HEK293 (cell line): ENCODE measurements at regions not wholly inside any gene's neighbourhood (a gene's known extent, or its start where the extent isn't known, plus 50 kb on each side); places are given as distances from the start of the nearest gene placed in this dataset.

Experiments used
- CTCF ChIA-PET: fragments of 350-600 bp; formaldehyde crosslinking; extraction: SDS; loops from one replicate; lab custom pipeline; 2021; ENCODE audit warnings: antibody characterized with exemption; lab: Yijun Ruan, JAX
- POLR2A ChIA-PET: fragments of 300-600 bp; formaldehyde crosslinking; extraction: SDS; loops from one replicate; lab custom pipeline; 2020; ENCODE audit warnings: antibody characterized with exemption, inconsistent platforms; lab: Yijun Ruan, JAX
- H3K27ac ChIP-seq: fragments of 200-500 bp; sonication (Bioruptor generic); 2 replicates; pipeline ENCODE4 v1.5.1; 2014; ENCODE audit warnings: low read depth, low read length, control low read depth, inconsistent platforms; ENCODE audit errors: extremely low read depth
- H3K36me3 ChIP-seq, 2 experiments: fragments of 200-500 bp in 1 of 2; sonication (Bioruptor generic) in 1 of 2; 1 replicate in 1 of 2; 2 replicates in 1 of 2; pipeline ENCODE4 v1.5.1; 2014 to 2017; ENCODE audit warnings: inconsistent platforms in 2 of 2, low read length in 2 of 2; ENCODE audit not compliant: control insufficient read depth in 2 of 2, insufficient read depth in 1 of 2
- H3K4me1 ChIP-seq: fragments of 200-500 bp; sonication (Bioruptor generic); 2 replicates; pipeline ENCODE4 v1.5.1; 2014; ENCODE audit warnings: mild to moderate bottlenecking, low read length, inconsistent platforms; ENCODE audit not compliant: control insufficient read depth, insufficient read depth
- H3K4me3 ChIP-seq: 2 replicates; pipeline ENCODE4 v1.5.1; 2011; ENCODE audit warnings: low read depth, mild to moderate bottlenecking, control low read depth, low read length, moderate library complexity
- H3K9me3 ChIP-seq: fragments of 200-500 bp; sonication (Bioruptor generic); 2 replicates; pipeline ENCODE4 v1.5.1; 2014; ENCODE audit warnings: low read depth, low read length, inconsistent platforms; ENCODE audit not compliant: control insufficient read depth, insufficient read depth
- BCL11B ChIP-seq: fragments of 450-650 bp; formaldehyde crosslinking; IDR thresholded peaks from 2 replicates; pipeline ENCODE4 v1.5.1; 2016; ENCODE audit warnings: low read depth, missing biosample characterization, missing genetic modification characterization
- GLIS1 ChIP-seq: fragments of 450-650 bp; formaldehyde crosslinking; IDR thresholded peaks from 2 replicates; pipeline ENCODE4 v1.5.1; 2016; ENCODE audit warnings: missing biosample characterization, missing genetic modification characterization
- HOXC10 ChIP-seq: sonication (generic); formaldehyde crosslinking; IDR thresholded peaks from 2 replicates; pipeline ENCODE4 v1.8.1; 2023; ENCODE audit warnings: mild to moderate bottlenecking, missing genetic modification reagents
- HOXD13 ChIP-seq: sonication (generic); formaldehyde crosslinking; IDR thresholded peaks from 2 replicates; pipeline ENCODE4 v1.8.0; 2022; ENCODE audit warnings: missing genetic modification reagents, borderline replicate concordance
- KLF1 ChIP-seq: fragments of 450-650 bp; formaldehyde crosslinking; IDR thresholded peaks from 2 replicates; pipeline ENCODE4 v1.5.1; 2016; ENCODE audit warnings: missing biosample characterization, missing genetic modification characterization
- MEIS1 ChIP-seq: sonication (generic); formaldehyde crosslinking; IDR thresholded peaks from 2 replicates; pipeline ENCODE4 v1.8.1; 2022; ENCODE audit warnings: missing genetic modification reagents, mild to moderate bottlenecking, borderline replicate concordance
- PBX3 ChIP-seq: sonication (generic); formaldehyde crosslinking; IDR thresholded peaks from 2 replicates; pipeline ENCODE4 v1.8.1; 2022; ENCODE audit warnings: mild to moderate bottlenecking, moderate library complexity, missing genetic modification reagents
- PRDM1 ChIP-seq: fragments of 450-650 bp; formaldehyde crosslinking; IDR thresholded peaks from 2 replicates; pipeline ENCODE4; 2016; ENCODE audit warnings: missing biosample characterization, missing genetic modification characterization
- PRDM10 ChIP-seq: fragments of 450-650 bp; formaldehyde crosslinking; IDR thresholded peaks from 2 replicates; pipeline ENCODE4 v1.5.1; 2016; ENCODE audit warnings: missing biosample characterization, missing genetic modification characterization
- PRDM4 ChIP-seq: fragments of 450-650 bp; formaldehyde crosslinking; IDR thresholded peaks from 2 replicates; pipeline ENCODE4 v1.5.1; 2017; ENCODE audit warnings: missing biosample characterization, missing genetic modification characterization
- TCF7L2 ChIP-seq: IDR thresholded peaks from 2 replicates; pipeline ENCODE4 v1.6.1; 2011; ENCODE audit warnings: low read depth, mild to moderate bottlenecking, inconsistent platforms, low read length, moderate library complexity, borderline replicate concordance
- WT1 ChIP-seq: fragments of 450-650 bp; formaldehyde crosslinking; IDR thresholded peaks from 2 replicates; pipeline ENCODE4 v1.5.1; 2016; ENCODE audit warnings: missing biosample characterization, missing genetic modification characterization
- YY2 ChIP-seq: fragments of 450-650 bp; formaldehyde crosslinking; IDR thresholded peaks from 2 replicates; pipeline ENCODE4 v1.5.1; 2016; ENCODE audit warnings: missing biosample characterization, missing genetic modification characterization
- ZBTB20 ChIP-seq: fragments of 450-650 bp; formaldehyde crosslinking; IDR thresholded peaks from 2 replicates; pipeline ENCODE4 v1.5.1; 2016; ENCODE audit warnings: missing biosample characterization, missing genetic modification characterization
- ZFHX2 ChIP-seq: fragments of 450-650 bp; formaldehyde crosslinking; conservative IDR thresholded peaks from 2 replicates; pipeline ENCODE4 v1.5.1; 2016; ENCODE audit warnings: missing biosample characterization, missing genetic modification characterization
- ZNF112 ChIP-seq: fragments of 450-650 bp; formaldehyde crosslinking; IDR thresholded peaks from 2 replicates; pipeline ENCODE4 v1.5.0; 2017; ENCODE audit warnings: missing biosample characterization, missing genetic modification characterization
- ZNF18 ChIP-seq: fragments of 450-650 bp; formaldehyde crosslinking; IDR thresholded peaks from 2 replicates; pipeline ENCODE4 v1.5.1; 2016; ENCODE audit warnings: missing biosample characterization, missing genetic modification characterization
- ZNF2 ChIP-seq: fragments of 450-650 bp; formaldehyde crosslinking; IDR thresholded peaks from 2 replicates; pipeline ENCODE4 v1.5.1; 2016; ENCODE audit warnings: missing biosample characterization, missing genetic modification characterization
- ZNF211 ChIP-seq: fragments of 450-650 bp; formaldehyde crosslinking; IDR thresholded peaks from 2 replicates; pipeline ENCODE4 v1.5.1; 2016; ENCODE audit warnings: low read depth, missing biosample characterization, missing genetic modification characterization
- ZNF221 ChIP-seq: fragments of 450-650 bp; formaldehyde crosslinking; IDR thresholded peaks from 2 replicates; pipeline ENCODE4 v1.5.1; 2017; ENCODE audit warnings: missing biosample characterization, missing genetic modification characterization, borderline replicate concordance
- ZNF311 ChIP-seq: fragments of 450-650 bp; formaldehyde crosslinking; IDR thresholded peaks from 2 replicates; pipeline ENCODE4 v1.5.1; 2017; ENCODE audit warnings: missing biosample characterization, missing genetic modification characterization, borderline replicate concordance
- ZNF350 ChIP-seq: fragments of 450-650 bp; formaldehyde crosslinking; IDR thresholded peaks from 2 replicates; pipeline ENCODE4 v1.5.0; 2017; ENCODE audit warnings: missing biosample characterization, mild to moderate bottlenecking, missing genetic modification characterization
- ZNF529 ChIP-seq: fragments of 450-650 bp; formaldehyde crosslinking; IDR thresholded peaks from 2 replicates; pipeline ENCODE4 v1.5.1; 2017; ENCODE audit warnings: missing genetic modification characterization, missing biosample characterization; ENCODE audit not compliant: insufficient replicate concordance
- ZNF558 ChIP-seq: fragments of 450-650 bp; formaldehyde crosslinking; IDR thresholded peaks from 2 replicates; pipeline ENCODE4 v1.5.1; 2016; ENCODE audit warnings: missing biosample characterization, missing genetic modification characterization
- ZNF621 ChIP-seq: fragments of 450-650 bp; formaldehyde crosslinking; IDR thresholded peaks from 2 replicates; pipeline ENCODE4 v1.5.1; 2017; ENCODE audit warnings: missing biosample characterization, missing genetic modification characterization
- ZNF677 ChIP-seq: fragments of 450-650 bp; IDR thresholded peaks from 2 replicates; pipeline ENCODE4 v1.5.0; 2018; ENCODE audit warnings: missing biosample characterization, mild to moderate bottlenecking, missing genetic modification characterization, moderate library complexity
- ZNF707 ChIP-seq: fragments of 450-650 bp; formaldehyde crosslinking; IDR thresholded peaks from 2 replicates; pipeline ENCODE4 v1.5.1; 2016; ENCODE audit warnings: missing biosample characterization, missing genetic modification characterization

- TF ChIP-seq ZNF18 (tag by site-specific recombination): no peak
- no peak for TF ChIP-seq ZNF621 (tag by site-specific recombination)
- TF ChIP-seq KLF1 (tag by site-specific recombination): no peak
- TF ChIP-seq TCF7L2: no peak
- no peak for TF ChIP-seq ZNF529 (tag by site-specific recombination)
- TF ChIP-seq PRDM4 (tag by site-specific recombination): no peak
- TF ChIP-seq ZNF2 (tag by site-specific recombination): no peak
- TF ChIP-seq GLIS1: no peak
- TF ChIP-seq ZNF677 (tag by site-specific recombination): no peak
- TF ChIP-seq ZNF350 (tag by site-specific recombination): no peak
Observed at GRCh38 chr3:115348951-115349745, 202.1 kb upstream of the ZBTB20 start (continued).

GRCh38 chr3:115350606-115351005, 203.5 kb upstream of the ZBTB20 start:
- ChIA-PET CTCF (interaction anchor here (0.7 kb wide), 1 partner anchor 117 kb away, joined by 3 read pairs; no protein-coding TSS in a partner anchor), POLR2A (no interaction called here)
- no peaks in the 10 kb centered on the region for H3K36me3 ChIP-seq
- H3K9me3 ChIP-seq: no peaks in the 10 kb centered on the region
- no peaks in the 10 kb centered on the region for H3K4me1 ChIP-seq
- H3K27ac ChIP-seq: no peak overlapping the region
- H3K4me3 ChIP-seq: no peak overlapping the region
- no peak for TF ChIP-seq YY2 (tag by site-specific recombination)
- no peak for TF ChIP-seq ZFHX2 (tag by site-specific recombination)
- no peak for TF ChIP-seq HOXD13 (CRISPR knock-in tag)
- TF ChIP-seq WT1: no peak
- TF ChIP-seq BCL11B: no peak
- TF ChIP-seq PRDM1: no peak
- no peak for TF ChIP-seq ZNF558
- no peak for TF ChIP-seq ZBTB20
- no peak for TF ChIP-seq HOXC10 (CRISPR knock-in tag)
- TF ChIP-seq ZNF707: no peak
- TF ChIP-seq, all 188 proteins: peak for 0

- Histone ChIP-seq H3K27ac (no peak overlapping the region), H3K36me3 (no peaks in the 10 kb centered on the region), H3K4me1 (no peaks in the 10 kb centered on the region), H3K9me3 (no peaks in the 10 kb centered on the region), H3K4me3 (no peak overlapping the region)
- CTCF ChIA-PET: no interaction called here
- POLR2A ChIA-PET: no interaction called here
- TF ChIP-seq PBX3 (no peak), ZNF211 (no peak), MEIS1 (CRISPR knock-in tag) (no peak), TCF7L2 (no peak), ZNF112 (tag by site-specific recombination) (no peak), ZNF311 (tag by site-specific recombination) (no peak), PRDM10 (tag by site-specific recombination) (no peak), ZNF221 (tag by site-specific recombination) (no peak)
Observed at GRCh38 chr3:115351193-115351592, 204.1 kb upstream of the ZBTB20 start.
